Stimulated activated CD4-positive, alpha-beta T cell treated with anti-CD3 and anti-CD28 coated beads, Interleukin-1b, Interleukin-23, amount 100 ng/mL, for 4 hours (primary cell): ENCODE measurements at regions not wholly inside any gene's neighbourhood (a gene's known extent, or its start where the extent isn't known, plus 50 kb on each side); places are given as distances from the start of the nearest gene placed in this dataset.
"Not testable (repeated sequence)": the region's sequence is repeated elsewhere in the genome, so short reads cannot be mapped to it uniquely, and the experiment has no call there.

Experiments
- DNase-seq, 2 donors: peaks; one replicate each; pipeline ENCODE4 v3.0.0-alpha.2; 2020; ENCODE audit warnings: low read depth in 2 of 2

DNA sequence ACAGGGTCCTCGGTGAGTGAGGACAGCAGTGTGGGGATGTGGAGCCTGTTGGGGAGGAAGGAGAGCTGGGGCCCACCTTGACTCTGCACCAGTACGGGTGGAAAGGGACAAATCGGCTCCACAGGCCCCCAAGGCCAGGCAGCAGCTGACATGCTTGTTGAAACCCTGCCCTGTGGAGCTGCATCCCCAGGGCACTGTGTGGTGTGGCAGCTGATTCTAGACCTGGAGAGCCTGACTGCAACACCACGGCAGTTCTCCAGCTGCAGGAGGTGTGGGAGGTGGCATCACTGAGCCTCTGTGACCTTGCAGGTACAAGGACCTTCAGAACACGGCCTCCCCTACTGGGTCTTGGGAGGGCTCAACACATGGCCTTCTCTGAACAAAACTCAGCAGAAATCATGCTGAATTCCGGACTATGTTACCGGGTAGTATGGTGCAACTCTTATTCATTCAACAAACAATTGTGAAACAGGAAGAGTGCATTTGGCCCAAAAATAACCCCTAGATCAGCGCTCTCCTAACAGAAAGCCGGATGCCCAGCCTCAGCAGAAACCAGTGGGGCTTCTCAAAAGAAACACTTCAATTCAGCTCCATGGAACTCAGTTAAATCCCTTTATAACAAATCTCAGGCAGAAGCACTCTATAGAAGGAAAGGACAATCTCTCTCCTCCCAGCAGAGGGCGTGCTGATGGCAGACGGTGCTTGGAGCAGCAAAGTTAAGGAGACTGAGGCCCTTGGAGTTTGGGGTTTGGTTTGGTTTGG lies 104.4 kb upstream of the SALL3 start:
- peak in 1 of 2 donors; percentile 7 for DNase-seq

- no peak for DNase-seq
Measured at GRCh38 chr18:78875778-78876650, 103.6 kb upstream of the SALL3 start.

DNA sequence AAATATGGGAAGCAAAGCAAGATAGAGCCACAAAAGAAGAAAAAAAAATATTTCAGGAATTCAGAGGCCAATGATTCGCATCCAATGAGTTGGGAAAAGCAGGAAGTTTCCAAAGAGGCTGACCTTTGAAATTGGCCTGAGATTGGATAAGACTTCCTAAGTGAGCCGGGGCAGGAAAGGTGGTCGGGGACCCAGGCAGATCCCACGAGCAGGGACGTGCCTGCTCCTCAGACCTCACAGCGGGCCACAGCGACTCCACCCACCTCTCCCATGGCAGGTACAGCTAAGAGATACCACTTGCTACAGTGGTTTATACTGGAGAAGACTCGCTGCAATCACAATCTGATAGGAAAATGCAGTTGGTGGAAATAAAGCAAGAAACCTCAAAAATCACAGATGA lies 102.8 kb upstream of the SALL3 start:
- DNase-seq = no peak

DNA sequence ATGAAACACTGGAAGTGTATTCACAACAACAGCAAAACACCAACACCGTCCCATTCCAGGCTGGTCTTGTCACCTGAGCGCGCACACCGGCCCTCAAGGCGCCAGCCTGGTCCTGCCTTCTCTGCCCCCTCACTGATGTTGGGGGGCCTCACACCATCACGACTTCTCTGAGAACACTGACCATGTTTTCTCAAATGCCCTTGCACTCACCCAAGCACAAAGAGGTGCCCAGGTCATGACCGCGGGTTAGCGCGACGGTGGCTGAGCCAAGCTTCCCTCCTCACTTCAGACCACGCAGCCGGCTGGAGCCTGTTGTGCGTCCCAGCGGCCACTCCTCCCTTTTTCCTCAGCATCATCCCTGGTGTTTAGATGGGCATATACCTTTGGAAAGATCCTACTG lies 101.3 kb upstream of the SALL3 start:
- no peak for DNase-seq

GRCh38 chr18:78879072-78879883 lies 100.3 kb upstream of the SALL3 start:
- DNase-seq = not testable (repeated sequence)

- DNase-seq = no peak
Measured at GRCh38 chr18:78882585-78882984, 97.0 kb upstream of the SALL3 start.

GRCh38 chr18:78883501-78883900 lies 96.1 kb upstream of the SALL3 start:
- no peak for DNase-seq

- DNase-seq = no peak
Measured at GRCh38 chr18:78884502-78884901, 95.1 kb upstream of the SALL3 start.

GRCh38 chr18:78889250-78889649 lies 90.4 kb upstream of the SALL3 start:
- DNase-seq = no peak

- DNase-seq = no peak
Measured at GRCh38 chr18:78890388-78890787, 89.2 kb upstream of the SALL3 start.

- no peak for DNase-seq
Measured at GRCh38 chr18:78891185-78891762, 88.3 kb upstream of the SALL3 start.

DNA sequence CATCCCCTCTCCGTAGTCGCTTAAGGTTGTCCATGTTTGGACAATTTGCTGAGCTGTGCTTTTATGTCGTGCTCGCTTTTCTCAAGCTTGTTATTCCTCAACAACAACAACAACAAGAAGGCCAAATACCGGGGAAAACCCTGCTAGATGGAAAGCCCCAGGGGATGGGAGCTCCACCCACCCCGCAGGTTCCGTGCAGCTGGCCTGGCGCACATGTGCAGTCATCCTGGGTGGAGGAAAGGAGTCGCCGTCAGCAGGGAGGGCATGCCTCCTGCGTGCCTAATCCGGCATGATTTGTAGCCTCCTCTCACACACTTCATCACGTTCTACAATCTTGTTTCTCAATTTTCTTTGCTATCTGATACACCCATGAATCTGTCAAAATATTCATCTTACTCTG lies 87.4 kb upstream of the SALL3 start:
- DNase-seq = no peak

DNA sequence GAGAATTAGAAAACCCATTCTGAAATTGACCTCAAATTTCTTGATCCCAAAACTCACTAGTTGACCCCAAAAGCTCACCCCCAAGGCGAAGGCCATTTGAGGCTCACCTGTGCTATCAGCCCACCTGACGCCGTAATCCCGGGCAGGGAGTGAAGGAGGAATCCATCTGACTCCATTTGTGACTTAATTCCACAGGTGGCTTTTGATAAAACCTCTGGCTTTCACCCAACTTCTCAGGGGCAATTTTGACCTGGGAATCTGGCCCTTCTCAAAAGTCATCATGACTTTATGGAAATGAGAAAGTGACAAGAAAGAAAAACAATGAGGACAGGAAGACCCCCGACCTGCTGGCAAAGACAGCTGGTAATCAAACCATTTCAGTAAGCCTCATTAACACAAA lies 86.9 kb upstream of the SALL3 start:
- no peak for DNase-seq

- no peak for DNase-seq
Measured at GRCh38 chr18:78893281-78894032, 86.2 kb upstream of the SALL3 start.

GRCh38 chr18:78894033-78894305 lies 85.6 kb upstream of the SALL3 start:
- no peak for DNase-seq

DNA sequence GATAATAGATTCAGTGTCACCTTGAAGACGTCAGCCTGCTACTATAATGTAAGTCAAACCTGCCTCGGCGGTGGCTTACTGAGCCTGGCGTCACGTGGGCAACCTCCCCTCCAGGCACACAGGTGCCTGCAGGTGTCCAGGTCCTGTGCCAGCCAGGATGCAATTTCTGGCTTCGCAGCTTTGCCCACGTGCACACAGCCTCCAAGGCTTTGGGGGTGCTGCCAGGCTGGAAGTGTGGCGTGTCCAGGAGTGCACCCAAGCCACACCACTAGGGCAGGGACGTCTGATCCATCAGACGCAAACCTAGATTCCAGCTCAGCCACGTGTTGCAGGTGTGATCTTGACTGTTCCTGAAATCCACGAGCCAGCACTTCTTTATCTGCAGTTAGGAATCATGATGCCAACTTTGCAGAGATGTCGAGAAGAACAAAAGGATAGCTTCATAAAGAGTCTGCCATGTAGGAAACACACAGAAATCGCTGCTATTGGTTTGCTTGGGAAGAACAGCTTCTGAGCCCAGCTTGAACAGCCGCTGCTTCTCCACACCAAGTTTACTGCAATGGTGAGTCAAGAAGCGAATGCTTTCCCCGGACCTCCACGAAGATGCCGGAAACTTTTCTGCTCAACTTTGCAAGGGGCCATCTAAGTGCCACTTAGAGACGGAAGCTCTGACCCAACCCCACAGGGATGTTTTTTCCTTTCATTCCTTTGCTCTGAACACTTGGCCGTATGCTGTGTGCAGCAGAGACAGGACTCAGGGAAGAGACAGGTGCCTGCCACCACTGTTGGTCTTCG lies 84.2 kb upstream of the SALL3 start:
- DNase-seq = no peak

DNA sequence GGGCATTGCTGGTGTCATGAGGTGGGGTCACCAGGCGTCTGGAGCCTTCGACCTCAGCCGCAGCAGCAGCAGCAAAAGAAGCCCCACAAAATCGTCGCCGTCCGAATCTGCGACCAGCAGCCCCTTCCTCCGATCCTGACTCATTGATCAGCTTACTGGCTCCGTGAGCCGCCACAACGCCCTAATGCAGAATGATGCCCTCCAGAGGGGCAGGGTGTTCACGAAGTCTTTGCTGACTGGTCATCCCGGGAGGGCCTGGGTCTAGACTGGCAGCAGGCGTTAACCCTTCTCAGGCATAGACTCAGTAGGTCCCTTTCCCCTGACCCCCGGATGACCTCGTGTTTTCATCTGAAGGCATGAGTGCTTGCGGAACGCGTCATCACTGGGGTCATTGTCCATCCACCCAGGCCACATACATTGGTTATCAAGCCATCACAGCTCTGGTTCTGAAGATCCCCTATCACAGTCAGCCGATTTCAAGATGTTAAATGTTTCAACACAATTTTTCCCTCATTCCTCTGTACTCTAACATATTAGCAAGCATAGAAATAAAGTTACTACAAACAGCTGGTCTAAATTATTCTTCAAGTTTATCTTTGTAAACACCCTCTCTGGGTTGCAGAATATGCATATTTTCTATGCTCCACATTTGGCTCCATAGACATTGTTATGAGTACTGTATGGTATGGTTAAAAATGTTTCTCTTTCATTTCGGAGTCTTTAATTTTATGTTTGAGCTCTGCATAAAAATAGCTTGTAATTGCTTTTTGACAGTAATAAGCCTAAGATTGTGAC lies 83.3 kb upstream of the SALL3 start:
- no peak for DNase-seq

DNA sequence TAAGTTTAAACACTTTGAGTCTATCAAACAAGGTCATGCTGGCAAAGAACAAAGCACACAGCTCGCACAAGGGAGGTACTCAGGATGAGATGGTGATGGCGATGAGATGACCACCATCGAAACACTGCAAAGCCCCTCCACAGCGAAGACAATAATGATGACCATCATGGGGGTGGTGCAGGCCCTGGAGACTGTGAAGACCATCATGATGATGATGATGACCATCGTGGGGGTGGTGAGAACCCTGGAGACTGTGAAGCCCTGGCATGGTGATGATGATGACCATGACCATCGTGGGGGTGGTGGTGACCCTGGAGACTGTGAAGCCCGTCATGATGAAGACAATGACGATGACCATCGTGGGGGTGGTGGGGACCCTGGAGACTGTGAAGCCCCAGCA lies 81.6 kb upstream of the SALL3 start:
- no peak for DNase-seq

GRCh38 chr18:78898635-78899034 lies 81.0 kb upstream of the SALL3 start:
- no peak for DNase-seq

GRCh38 chr18:78899241-78899640 lies 80.4 kb upstream of the SALL3 start:
- DNase-seq = no peak
